Stimulated activated CD4-positive, alpha-beta T cell treated with anti-CD3 and anti-CD28 coated beads, TNF-alpha, amount 100 ng/mL, for 24 hours (primary cell): ENCODE measurements at regions not wholly inside any gene's neighbourhood (a gene's known extent, or its start where the extent isn't known, plus 50 kb on each side); places are given as distances from the start of the nearest gene placed in this dataset.

Experiments
- DNase-seq, 3 experiments: peaks; one replicate each; pipeline ENCODE4 v3.0.0-alpha.2; 2020; ENCODE audit warnings: low read depth in 3 of 3

- no peak for DNase-seq
Observed at GRCh38 chr2:157056200-157056676, 201.3 kb upstream of the GALNT5 start.

- no peak for DNase-seq
Observed at GRCh38 chr2:157058161-157058560, 199.3 kb upstream of the GALNT5 start.

GRCh38 chr2:157059036-157059435 is 198.5 kb upstream of the GALNT5 start:
- no peak for DNase-seq

- DNase-seq: no peak
Observed at GRCh38 chr2:157061799-157062198, 195.7 kb upstream of the GALNT5 start.

- DNase-seq: no peak
Observed at GRCh38 chr2:157067562-157067961, 189.9 kb upstream of the GALNT5 start.

GRCh38 chr2:157068237-157068636 is 189.3 kb upstream of the GALNT5 start:
- DNase-seq: no peak

- DNase-seq: no peak
Observed at GRCh38 chr2:157075924-157076323, 181.6 kb upstream of the GALNT5 start.

- no peak for DNase-seq
Observed at GRCh38 chr2:157076526-157077161, 180.9 kb upstream of the GALNT5 start.

- DNase-seq: no peak
Observed at GRCh38 chr2:157077753-157078350, 179.7 kb upstream of the GALNT5 start.

- DNase-seq: no peak
Observed at GRCh38 chr2:157082950-157083349, 174.6 kb upstream of the GALNT5 start.

GRCh38 chr2:157085522-157085921 is 172.0 kb upstream of the GALNT5 start:
- DNase-seq: no peak

- DNase-seq: no peak
Observed at GRCh38 chr2:157087373-157088002, 170.0 kb upstream of the GALNT5 start.

- no peak for DNase-seq
Observed at GRCh38 chr2:157093666-157094065, 163.8 kb upstream of the GALNT5 start.

GRCh38 chr2:157105372-157105771 is 152.1 kb upstream of the GALNT5 start:
- DNase-seq: no peak

GRCh38 chr2:157106950-157107349 is 150.6 kb upstream of the GALNT5 start:
- no peak for DNase-seq

- no peak for DNase-seq
Observed at GRCh38 chr2:157107460-157107859, 150.0 kb upstream of the GALNT5 start.

- DNase-seq: no peak
Observed at GRCh38 chr2:157107877-157108276, 149.6 kb upstream of the GALNT5 start.

- DNase-seq: no peak
Observed at GRCh38 chr2:157122776-157123175, 134.7 kb upstream of the GALNT5 start.

GRCh38 chr2:157124731-157125130 is 132.8 kb upstream of the GALNT5 start:
- DNase-seq: no peak

- DNase-seq: no peak
Observed at GRCh38 chr2:157125685-157126084, 131.8 kb upstream of the GALNT5 start.

GRCh38 chr2:157127249-157128012 is 130.1 kb upstream of the GALNT5 start:
- DNase-seq: no peak

GRCh38 chr2:157143901-157144300 is 113.6 kb upstream of the GALNT5 start:
- DNase-seq: no peak
